Trophoblast cell (in vitro differentiated cells and primary cell): ENCODE measurements at regions not wholly inside any gene's neighbourhood (a gene's known extent, or its start where the extent isn't known, plus 50 kb on each side); places are given as distances from the start of the nearest gene placed in this dataset.
A peak's percentile ranks its signal among the peaks of the same experiment; 100 is the strongest.

Experiments used
- DNase-seq, 2 donors: peaks; one replicate each; pipeline ENCODE4 v3.0.0-alpha.2; 2016
- H2AFZ ChIP-seq: 2 replicates; pipeline ENCODE4 v1.6.1; 2013; ENCODE audit warnings: low read length, moderate library complexity, mild to moderate bottlenecking; ENCODE audit not compliant: insufficient read depth, poor library complexity
- H2AK5ac ChIP-seq: 2 replicates; pipeline ENCODE4 v1.6.1; 2013; ENCODE audit warnings: mild to moderate bottlenecking, low read length
- H2BK120ac ChIP-seq: 2 replicates; pipeline ENCODE4 v1.6.1; 2013; ENCODE audit warnings: low read length, mild to moderate bottlenecking, moderate library complexity; ENCODE audit not compliant: insufficient read depth, poor library complexity
- H2BK12ac ChIP-seq: 2 replicates; pipeline ENCODE4 v1.6.1; 2013; ENCODE audit warnings: mild to moderate bottlenecking, low read length, moderate library complexity
- H2BK5ac ChIP-seq: 2 replicates; pipeline ENCODE4 v1.6.1; 2013; ENCODE audit warnings: low read length, low read depth, moderate library complexity, mild to moderate bottlenecking; ENCODE audit not compliant: poor library complexity
- H3K14ac ChIP-seq: 2 replicates; pipeline ENCODE4 v1.6.1; 2013; ENCODE audit warnings: mild to moderate bottlenecking, low read length
- H3K18ac ChIP-seq: 2 replicates; pipeline ENCODE4 v1.6.1; 2013; ENCODE audit warnings: mild to moderate bottlenecking, low read length
- H3K23ac ChIP-seq: 2 replicates; pipeline ENCODE4 v1.6.1; 2013; ENCODE audit warnings: low read length
- H3K27ac ChIP-seq: 2 replicates; pipeline ENCODE4 v1.5.1; 2013; ENCODE audit warnings: low read depth, mild to moderate bottlenecking, inconsistent platforms, low read length, moderate library complexity
- H3K27me3 ChIP-seq: 2 replicates; pipeline ENCODE4 v1.6.1; 2013; ENCODE audit warnings: inconsistent platforms, mild to moderate bottlenecking, low read length, moderate library complexity; ENCODE audit not compliant: insufficient read depth
- H3K36me3 ChIP-seq, 2 experiments: 1 replicate in 1 of 2; 2 replicates in 1 of 2; pipeline ENCODE4 v1.6.1; 2013; ENCODE audit warnings: low read length in 2 of 2, mild to moderate bottlenecking in 2 of 2, moderate library complexity in 1 of 2; ENCODE audit not compliant: insufficient read depth in 2 of 2, control insufficient read depth in 1 of 2
- H3K4ac ChIP-seq: 2 replicates; pipeline ENCODE4 v1.6.1; 2013; ENCODE audit warnings: low read depth, mild to moderate bottlenecking, low read length, moderate library complexity
- H3K4me1 ChIP-seq, 2 experiments: 1 replicate in 1 of 2; 2 replicates in 1 of 2; pipeline ENCODE4 v1.6.1; 2013; ENCODE audit warnings: low read length in 2 of 2, mild to moderate bottlenecking in 2 of 2, moderate library complexity in 1 of 2; ENCODE audit not compliant: insufficient read depth in 2 of 2, control insufficient read depth in 1 of 2
- H3K4me2 ChIP-seq: 2 replicates; pipeline ENCODE4 v1.6.1; 2013; ENCODE audit warnings: inconsistent platforms, mild to moderate bottlenecking, low read length, moderate library complexity
- H3K4me3 ChIP-seq: 2 replicates; pipeline ENCODE4 v1.5.1; 2013; ENCODE audit warnings: mild to moderate bottlenecking, low read depth, low read length, inconsistent platforms
- H3K79me1 ChIP-seq: one replicate; pipeline ENCODE4 v1.6.1; 2013; ENCODE audit warnings: low read length
- H3K79me2 ChIP-seq: 2 replicates; pipeline ENCODE4 v1.6.1; 2013; ENCODE audit warnings: low read length, mild to moderate bottlenecking; ENCODE audit not compliant: control insufficient read depth, insufficient read depth, poor library complexity
- H3K9ac ChIP-seq: 2 replicates; pipeline ENCODE4 v1.6.1; 2013; ENCODE audit warnings: mild to moderate bottlenecking, low read length
- H3K9me3 ChIP-seq: 2 replicates; pipeline ENCODE4 v1.6.1; 2013; ENCODE audit warnings: low read depth, mild to moderate bottlenecking, control low read depth, inconsistent platforms, low read length; ENCODE audit not compliant: insufficient read depth
- H4K12ac ChIP-seq: 2 replicates; pipeline ENCODE4 v1.6.1; 2013; ENCODE audit warnings: low read depth, mild to moderate bottlenecking, low read length, moderate library complexity
- H4K8ac ChIP-seq: 2 replicates; pipeline ENCODE4 v1.6.1; 2013; ENCODE audit warnings: low read depth, mild to moderate bottlenecking, low read length, moderate library complexity
- H4K91ac ChIP-seq: one replicate; pipeline ENCODE4 v1.6.1; 2013; ENCODE audit warnings: low read depth, mild to moderate bottlenecking, low read length, moderate library complexity
- WGBS: extraction: QIAGEN DNeasy Blood & Tissue Kit; methylation state at CpG from one replicate; pipeline ENCODE4 v1.1.7; 2013; ENCODE audit warnings: missing lambda C conversion rate; ENCODE audit not compliant: insufficient read length, insufficient coverage; ENCODE audit errors: extremely low coverage; 5-methylcytosine and 5-hydroxymethylcytosine counted together

DNA sequence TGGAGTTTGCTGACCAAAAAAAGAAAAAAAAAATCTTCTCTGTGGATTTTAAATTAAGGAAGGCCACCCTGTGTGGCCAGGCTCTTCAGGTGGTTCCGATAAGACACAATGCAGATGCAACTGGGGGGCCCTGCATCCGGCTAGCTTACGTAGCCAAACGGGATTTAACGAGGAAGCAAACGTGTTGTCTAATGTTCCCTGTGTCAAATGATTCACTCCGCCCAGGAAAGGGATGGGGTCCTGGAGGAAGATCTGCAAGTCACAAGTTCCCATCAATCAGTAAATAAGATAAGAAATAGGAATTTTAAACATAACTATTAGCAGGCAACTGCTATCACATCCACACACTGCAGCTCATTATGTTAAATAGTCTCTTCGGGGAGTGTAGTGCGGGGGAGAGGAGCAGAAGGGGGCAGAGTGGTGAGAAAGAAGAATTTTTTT is 216.4 kb upstream of the GYPA start:
- Histone ChIP-seq H3K4ac (no peak overlapping the region), H2BK12ac (no peak overlapping the region), H3K4me1 (peaks cover 0 to 14% of the 10 kb centered on the region in 2 experiments), H3K4me3 (no peak overlapping the region), H3K27me3 (no peaks in the 10 kb centered on the region), H2AK5ac (no peak overlapping the region), H2BK120ac (no peak overlapping the region), H3K23ac (no peak overlapping the region), H3K9me3 (no peaks in the 10 kb centered on the region), H3K27ac (no peak overlapping the region), H3K79me1 (peaks cover 2% of the 10 kb centered on the region), H3K18ac (no peak overlapping the region), H3K79me2 (no peaks in the 10 kb centered on the region), H3K9ac (no peak overlapping the region), H3K4me2 (no peak overlapping the region), H4K8ac (peak overlapping the region; percentile 13), H4K12ac (no peak overlapping the region), H2AFZ (no peak overlapping the region), H3K36me3 (no peaks in the 10 kb centered on the region), H4K91ac (no peak overlapping the region), H3K14ac (no peak overlapping the region), H2BK5ac (no peak overlapping the region)
- no CpG with 5 or more reads among the region's 9 CpGs for WGBS
- no peak for DNase-seq

DNA sequence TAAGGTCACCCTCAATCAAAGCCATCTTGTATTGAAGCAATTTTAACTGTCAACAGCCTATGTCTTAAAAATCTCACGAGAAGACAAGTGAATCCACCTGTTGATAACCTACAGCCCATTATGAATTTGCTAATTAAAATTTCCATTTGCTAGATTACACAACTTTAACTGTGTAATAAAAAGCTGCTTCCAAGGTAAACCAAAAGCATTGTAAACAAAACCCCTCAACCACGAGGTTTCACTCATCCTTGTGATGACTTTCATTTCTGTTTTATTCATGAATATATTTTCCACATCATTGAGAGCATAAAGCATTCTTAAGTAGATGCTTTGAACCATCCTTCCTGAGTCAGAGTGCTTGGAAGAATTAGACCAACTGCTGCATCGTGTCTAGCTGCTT is 217.5 kb upstream of the GYPA start:
- Histone ChIP-seq H4K91ac (no peak overlapping the region), H3K27me3 (no peaks in the 10 kb centered on the region), H3K4me2 (no peak overlapping the region), H3K14ac (no peak overlapping the region), H2BK120ac (no peak overlapping the region), H2AFZ (no peak overlapping the region), H4K12ac (no peak overlapping the region), H3K79me2 (no peaks in the 10 kb centered on the region), H3K36me3 (no peaks in the 10 kb centered on the region), H3K23ac (no peak overlapping the region), H3K18ac (no peak overlapping the region), H2BK12ac (no peak overlapping the region), H2BK5ac (no peak overlapping the region), H3K27ac (no peak overlapping the region), H2AK5ac (no peak overlapping the region), H3K4me3 (no peak overlapping the region), H3K9ac (no peak overlapping the region), H3K9me3 (no peaks in the 10 kb centered on the region), H3K79me1 (peaks cover under 1% of the 10 kb centered on the region), H4K8ac (no peak overlapping the region), H3K4ac (no peak overlapping the region), H3K4me1 (peaks cover 0 to 13% of the 10 kb centered on the region in 2 experiments)
- no CpG with 5 or more reads among the region's 3 CpGs for WGBS
- no peak for DNase-seq

DNA sequence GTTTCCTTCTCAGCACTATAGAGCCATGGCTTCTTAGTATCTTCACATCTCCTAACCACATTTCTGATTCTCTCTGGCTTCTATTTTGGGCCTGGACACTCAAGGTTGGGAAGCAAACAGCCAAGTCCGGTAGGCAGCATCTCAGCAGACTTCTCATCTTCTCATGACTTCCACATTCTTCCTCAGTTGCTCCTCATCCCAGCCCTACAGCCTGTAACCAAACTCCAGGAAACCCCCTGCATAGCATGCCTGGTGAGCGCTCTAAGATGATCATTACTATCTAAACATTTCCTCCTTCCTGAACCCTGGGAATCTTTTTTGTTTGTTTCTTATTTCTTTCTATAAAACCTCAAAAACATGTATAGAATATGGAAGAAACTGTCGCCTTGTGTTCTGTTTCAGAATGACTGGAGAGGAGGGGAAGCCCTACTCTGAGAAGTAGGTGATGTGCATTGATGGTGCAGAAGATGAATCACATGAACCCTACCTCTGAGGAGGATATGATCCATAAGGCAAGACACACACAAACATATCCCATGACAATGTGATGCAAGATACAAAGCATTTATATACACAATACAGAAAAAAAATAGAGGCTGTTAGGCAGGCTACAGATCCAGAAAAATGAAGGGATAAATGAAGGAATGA is 219.8 kb upstream of the GYPA start:
- Histone ChIP-seq H3K4me2 (no peak overlapping the region), H3K23ac (no peak overlapping the region), H3K79me2 (no peaks in the 10 kb centered on the region), H3K4me1 (peaks cover 0 to 8% of the 10 kb centered on the region in 2 experiments), H4K12ac (no peak overlapping the region), H2AK5ac (no peak overlapping the region), H3K79me1 (no peaks in the 10 kb centered on the region), H3K27me3 (no peaks in the 10 kb centered on the region), H3K18ac (no peak overlapping the region), H2BK120ac (no peak overlapping the region), H2BK12ac (no peak overlapping the region), H4K91ac (no peak overlapping the region), H4K8ac (no peak overlapping the region), H2AFZ (no peak overlapping the region), H3K4me3 (no peak overlapping the region), H2BK5ac (no peak overlapping the region), H3K9ac (no peak overlapping the region), H3K27ac (no peak overlapping the region), H3K36me3 (no peaks in the 10 kb centered on the region), H3K4ac (no peak overlapping the region), H3K14ac (no peak overlapping the region), H3K9me3 (no peaks in the 10 kb centered on the region)
- DNase-seq, result no peak
- WGBS, result no CpG with 5 or more reads among the region's 3 CpGs

DNA sequence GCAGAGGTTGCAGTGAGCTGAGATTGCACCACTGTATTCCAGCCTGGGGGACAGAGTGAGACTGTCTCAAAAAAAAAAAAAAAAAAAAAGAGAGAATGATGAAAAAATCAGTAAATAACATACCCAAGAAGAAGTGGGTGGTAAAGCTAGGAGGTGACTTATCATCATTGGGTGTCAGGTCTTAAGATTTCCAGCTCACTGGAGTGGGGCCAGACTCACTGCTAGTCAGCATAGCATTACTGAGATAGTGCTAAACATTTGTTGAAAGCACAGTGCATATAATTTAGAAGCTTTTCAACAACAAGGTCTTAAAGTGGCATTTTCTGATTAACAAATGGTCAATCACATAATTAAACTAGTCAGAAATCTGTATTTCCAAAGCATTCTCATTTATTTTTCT is 221.8 kb upstream of the GYPA start:
- H3K14ac ChIP-seq, result no peak overlapping the region
- no peak overlapping the region for H3K4ac ChIP-seq
- DNase-seq, result no peak
- H4K91ac ChIP-seq, result no peak overlapping the region
- H3K9me3 ChIP-seq, result no peaks in the 10 kb centered on the region
- no peak overlapping the region for H3K4me2 ChIP-seq
- H3K79me1 ChIP-seq, result no peaks in the 10 kb centered on the region
- H2AFZ ChIP-seq, result no peak overlapping the region
- no peak overlapping the region for H2BK5ac ChIP-seq
- H4K12ac ChIP-seq, result no peak overlapping the region
- no peak overlapping the region for H3K9ac ChIP-seq
- H3K36me3 ChIP-seq, result no peaks in the 10 kb centered on the region
- no peak overlapping the region for H4K8ac ChIP-seq
- no peak overlapping the region for H3K18ac ChIP-seq
- H3K23ac ChIP-seq, result no peak overlapping the region
- no peak overlapping the region for H2BK120ac ChIP-seq
- no peaks in the 10 kb centered on the region for H3K27me3 ChIP-seq
- H3K79me2 ChIP-seq, result no peaks in the 10 kb centered on the region
- no peak overlapping the region for H2BK12ac ChIP-seq
- H3K27ac ChIP-seq, result no peak overlapping the region
- no peak overlapping the region for H2AK5ac ChIP-seq
- H3K4me3 ChIP-seq, result no peak overlapping the region
- H3K4me1 ChIP-seq, result no peaks in the 10 kb centered on the region
